Dendritic cell treated with granulocyte-macrophage colony-stimulating factor and Interleukin-4, amounts not matched to agents 40 ng/mL and 50 ng/mL, for 4 days (primary cell): ENCODE measurements at regions not wholly inside any gene's neighbourhood (a gene's known extent, or its start where the extent isn't known, plus 50 kb on each side); places are given as distances from the start of the nearest gene placed in this dataset.

Experiments used
- H3K27ac Mint-ChIP-seq: one replicate; pipeline ENCODE4 v1.8.0; 2022; ENCODE audit warnings: mild to moderate bottlenecking, mixed read lengths
- H3K27me3 Mint-ChIP-seq: one replicate; pipeline ENCODE4 v1.8.0; 2022; ENCODE audit warnings: mild to moderate bottlenecking, mixed read lengths
- H3K36me3 Mint-ChIP-seq: one replicate; pipeline ENCODE4 v1.8.0; 2022; ENCODE audit warnings: low read depth, mixed read lengths
- H3K4me1 Mint-ChIP-seq: one replicate; pipeline ENCODE4 v1.8.0; 2022; ENCODE audit warnings: low read depth, mixed read lengths
- H3K4me3 Mint-ChIP-seq: one replicate; pipeline ENCODE4 v1.8.0; 2022; ENCODE audit warnings: mild to moderate bottlenecking, moderate library complexity, mixed read lengths
- H3K9me3 Mint-ChIP-seq: one replicate; pipeline ENCODE4 v1.8.0; 2022; ENCODE audit warnings: mixed read lengths
- intact Hi-C: fragments of 100-400 bp; cut with micrococcal nuclease; formaldehyde crosslinking; loops from one replicate; pipeline ENCODE4 v1.15.0; 2022

DNA sequence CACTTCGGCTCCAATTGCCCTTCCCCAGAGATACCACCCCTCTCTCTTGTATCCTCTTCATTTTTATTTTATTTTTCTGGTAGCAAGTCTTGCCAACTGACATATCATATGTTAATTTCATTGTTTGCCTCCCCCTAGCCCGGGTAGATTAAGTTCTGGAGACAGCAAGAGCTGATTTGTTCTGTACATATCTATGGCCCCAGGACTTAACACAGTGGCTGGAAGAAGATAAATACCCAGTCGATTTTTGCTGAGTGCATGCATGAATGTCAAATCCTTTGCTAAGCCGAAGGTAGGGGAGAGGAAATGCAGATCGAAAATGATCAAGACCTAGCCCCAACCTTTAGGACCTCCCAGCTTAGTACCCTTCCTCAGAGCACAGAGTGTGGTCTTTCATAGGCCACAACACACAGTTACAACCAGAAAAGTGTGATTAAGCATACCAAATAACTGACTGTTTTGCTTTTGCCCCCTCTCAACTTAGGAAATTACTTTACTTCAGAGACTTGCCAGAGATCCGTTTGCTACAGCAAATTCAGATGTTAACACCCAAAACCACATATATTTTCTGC, 58.7 kb upstream of the KLF3 start:
- Mint-ChIP-seq H3K4me3 (no peak overlapping the region), H3K27me3 (peaks cover 4% of the 10 kb centered on the region), H3K27ac (peak overlapping the region; percentile 16), H3K36me3 (no peaks in the 10 kb centered on the region), H3K9me3 (no peaks in the 10 kb centered on the region), H3K4me1 (peaks cover 45% of the 10 kb centered on the region)
- intact Hi-C loops = no loop called here

DNA sequence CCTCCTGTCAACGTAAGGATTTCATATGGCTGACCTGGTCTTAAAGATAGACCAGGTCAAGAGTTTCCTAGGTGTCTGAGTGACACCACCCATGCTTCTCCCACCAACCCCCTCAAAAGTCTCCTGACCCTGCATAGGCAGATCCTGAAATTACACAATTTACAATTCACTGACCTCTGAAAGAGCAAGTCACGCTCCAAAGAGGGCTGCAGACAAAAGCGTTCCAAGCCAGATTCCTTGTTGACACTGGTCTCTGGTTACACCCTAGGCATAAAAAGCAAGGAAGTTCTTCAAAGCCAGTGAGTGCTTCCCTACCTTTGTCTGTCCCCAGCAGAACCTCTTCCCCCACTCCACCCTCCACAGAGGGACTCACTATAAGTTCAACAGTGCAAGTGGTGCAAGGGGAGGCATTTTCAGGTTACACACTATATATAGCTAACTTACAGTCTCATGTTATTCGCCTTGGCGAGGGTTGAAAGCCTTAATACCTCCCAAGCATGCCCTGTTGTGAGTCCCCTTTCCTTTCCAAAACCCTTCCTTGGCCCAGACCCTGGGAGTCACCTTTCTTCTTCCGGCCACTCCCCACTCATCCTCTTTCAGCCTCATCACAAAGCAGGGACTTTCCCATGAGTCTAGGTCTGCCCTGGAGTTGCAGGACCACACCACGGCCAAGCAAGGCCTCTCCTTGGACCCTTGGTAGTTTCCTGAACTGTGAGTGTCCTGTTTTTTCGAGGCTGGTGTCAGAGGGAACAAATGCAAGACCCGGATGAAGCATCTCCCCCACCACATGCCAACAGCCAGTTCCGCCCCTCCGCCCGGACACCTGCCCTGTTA, 58.0 kb upstream of the KLF3 start:
- H3K4me3 Mint-ChIP-seq = no peak overlapping the region
- peak overlapping the region; percentile 5 for H3K27ac Mint-ChIP-seq
- no peaks in the 10 kb centered on the region for H3K36me3 Mint-ChIP-seq
- intact Hi-C loops = no loop called here
- peaks cover 4% of the 10 kb centered on the region for H3K27me3 Mint-ChIP-seq
- H3K9me3 Mint-ChIP-seq = no peaks in the 10 kb centered on the region
- peaks cover 45% of the 10 kb centered on the region for H3K4me1 Mint-ChIP-seq

DNA sequence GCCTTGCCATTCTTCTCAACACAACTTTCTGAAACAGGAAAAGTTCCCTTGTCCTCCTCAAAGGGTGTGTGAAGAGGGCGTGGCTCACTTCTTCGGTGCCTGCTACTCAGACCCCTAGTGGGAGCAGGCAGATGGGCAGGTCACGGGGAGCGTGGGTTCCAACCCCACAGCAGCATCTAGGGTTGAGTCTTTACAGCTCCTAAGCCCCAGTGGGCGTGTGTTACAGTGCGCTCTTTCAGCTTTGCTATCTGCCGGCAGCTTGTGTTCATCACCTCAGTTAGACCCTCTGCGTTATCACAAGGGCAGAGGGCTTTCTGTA, 57.5 kb upstream of the KLF3 start:
- intact Hi-C loops = no loop called here
- H3K36me3 Mint-ChIP-seq = no peaks in the 10 kb centered on the region
- H3K4me3 Mint-ChIP-seq = no peak overlapping the region
- no peaks in the 10 kb centered on the region for H3K9me3 Mint-ChIP-seq
- peaks cover 43% of the 10 kb centered on the region for H3K4me1 Mint-ChIP-seq
- peaks cover 4% of the 10 kb centered on the region for H3K27me3 Mint-ChIP-seq
- H3K27ac Mint-ChIP-seq = peak overlapping the region; percentile 5

DNA sequence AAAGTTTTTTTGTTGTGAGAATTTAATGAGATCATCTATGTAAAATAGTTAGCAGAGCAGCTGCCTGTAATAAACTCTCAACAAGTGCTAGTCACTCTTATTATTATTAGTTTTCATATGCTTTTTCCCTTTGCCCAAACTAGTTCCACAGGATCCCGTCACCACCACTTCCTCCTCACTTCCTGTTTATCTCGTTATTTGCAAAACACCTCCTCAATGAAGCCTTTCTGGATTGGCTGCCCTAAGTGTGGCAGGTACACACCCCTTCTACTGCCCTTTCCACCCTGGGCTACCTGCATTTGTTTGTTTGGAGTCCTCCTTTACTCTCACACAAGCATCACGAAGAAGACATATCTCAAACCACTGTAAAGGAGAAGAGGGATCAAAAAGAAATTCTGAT, 54.4 kb upstream of the KLF3 start:
- Mint-ChIP-seq H3K27ac (peak overlapping the region; percentile 73), H3K4me1 (peaks cover 26% of the 10 kb centered on the region), H3K27me3 (peaks cover 4% of the 10 kb centered on the region), H3K36me3 (no peaks in the 10 kb centered on the region), H3K9me3 (no peaks in the 10 kb centered on the region), H3K4me3 (no peak overlapping the region)
- intact Hi-C loops = loop anchor here (10.0 kb wide), 1 partner anchor 65 kb away; no protein-coding TSS in a partner anchor

DNA sequence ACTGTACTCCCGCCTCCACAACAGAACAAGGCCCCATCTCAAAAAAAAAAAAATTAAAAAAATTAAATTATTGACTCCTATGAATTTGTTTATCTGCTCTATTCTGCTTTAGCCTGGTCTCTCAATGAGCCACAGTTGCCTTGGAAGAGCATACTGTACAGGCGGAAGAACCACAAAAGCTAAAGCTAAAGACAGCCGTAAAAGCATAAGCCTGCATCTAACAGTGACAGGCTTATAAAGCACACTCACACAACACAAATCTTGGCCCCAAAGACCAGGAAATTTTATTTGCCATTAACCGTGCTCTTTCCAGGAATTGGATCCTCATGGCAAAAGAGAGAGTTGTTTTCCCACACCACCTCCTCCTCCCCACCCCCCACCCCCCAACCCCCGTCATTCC, 53.5 kb upstream of the KLF3 start:
- H3K27me3 Mint-ChIP-seq = no peaks in the 10 kb centered on the region
- no peaks in the 10 kb centered on the region for H3K9me3 Mint-ChIP-seq
- intact Hi-C loops = loop anchor here (10.0 kb wide), 1 partner anchor 64 kb away; no protein-coding TSS in a partner anchor
- no peak overlapping the region for H3K4me3 Mint-ChIP-seq
- no peaks in the 10 kb centered on the region for H3K36me3 Mint-ChIP-seq
- peaks cover 32% of the 10 kb centered on the region for H3K4me1 Mint-ChIP-seq
- H3K27ac Mint-ChIP-seq = peak overlapping the region; percentile 81

DNA sequence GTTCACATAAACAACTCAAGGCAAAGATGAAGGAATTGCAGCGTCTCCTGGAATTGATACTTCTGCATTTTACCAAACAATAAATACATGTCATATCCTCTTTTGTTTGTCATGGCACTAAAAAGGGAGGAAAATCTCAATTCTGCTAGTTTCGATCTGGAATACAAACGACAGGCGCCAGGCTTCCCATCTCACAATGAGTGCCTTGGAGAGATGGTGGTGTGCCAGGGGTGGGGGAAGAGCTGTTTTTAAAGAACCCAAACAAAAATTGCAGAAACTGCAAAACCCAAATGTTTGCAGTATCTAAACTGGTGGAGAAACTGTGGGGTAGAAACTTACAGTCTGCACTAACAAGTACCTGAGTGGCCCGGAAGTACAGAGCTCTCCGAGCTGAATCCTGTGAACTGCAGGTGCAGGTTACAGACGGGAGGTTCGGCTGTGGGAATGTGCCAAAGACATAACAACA, 53.0 kb upstream of the KLF3 start:
- peaks cover 35% of the 10 kb centered on the region for H3K4me1 Mint-ChIP-seq
- intact Hi-C loops = loop anchor here (10.0 kb wide), 1 partner anchor 64 kb away; no protein-coding TSS in a partner anchor
- H3K27me3 Mint-ChIP-seq = no peaks in the 10 kb centered on the region
- no peaks in the 10 kb centered on the region for H3K9me3 Mint-ChIP-seq
- no peaks in the 10 kb centered on the region for H3K36me3 Mint-ChIP-seq
- H3K27ac Mint-ChIP-seq = peak overlapping the region; percentile 81
- H3K4me3 Mint-ChIP-seq = peak overlapping the region; percentile 10

DNA sequence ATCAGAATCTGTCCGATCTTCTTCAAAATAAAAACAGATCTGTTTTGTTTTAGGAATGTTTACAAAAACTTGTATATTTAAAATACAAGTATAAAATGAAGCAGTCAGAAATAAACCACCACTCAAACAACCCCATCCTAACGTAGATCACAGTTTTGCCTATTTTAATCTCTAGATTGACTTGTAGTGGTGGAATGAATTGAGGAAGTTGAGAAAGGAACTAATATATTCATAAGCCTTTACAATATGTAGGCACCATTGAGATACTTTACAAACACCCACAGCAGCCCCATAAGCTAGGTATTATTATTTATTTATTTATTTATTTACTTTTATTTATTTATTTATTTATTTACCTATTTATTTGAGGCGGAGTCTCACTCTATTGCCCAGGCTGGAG, 52.3 kb upstream of the KLF3 start:
- H3K4me1 Mint-ChIP-seq = peaks cover 35% of the 10 kb centered on the region
- intact Hi-C loops = loop anchor here (10.0 kb wide), 1 partner anchor 63 kb away; no protein-coding TSS in a partner anchor
- no peaks in the 10 kb centered on the region for H3K27me3 Mint-ChIP-seq
- no peaks in the 10 kb centered on the region for H3K9me3 Mint-ChIP-seq
- H3K36me3 Mint-ChIP-seq = no peaks in the 10 kb centered on the region
- no peak overlapping the region for H3K27ac Mint-ChIP-seq
- no peak overlapping the region for H3K4me3 Mint-ChIP-seq

DNA sequence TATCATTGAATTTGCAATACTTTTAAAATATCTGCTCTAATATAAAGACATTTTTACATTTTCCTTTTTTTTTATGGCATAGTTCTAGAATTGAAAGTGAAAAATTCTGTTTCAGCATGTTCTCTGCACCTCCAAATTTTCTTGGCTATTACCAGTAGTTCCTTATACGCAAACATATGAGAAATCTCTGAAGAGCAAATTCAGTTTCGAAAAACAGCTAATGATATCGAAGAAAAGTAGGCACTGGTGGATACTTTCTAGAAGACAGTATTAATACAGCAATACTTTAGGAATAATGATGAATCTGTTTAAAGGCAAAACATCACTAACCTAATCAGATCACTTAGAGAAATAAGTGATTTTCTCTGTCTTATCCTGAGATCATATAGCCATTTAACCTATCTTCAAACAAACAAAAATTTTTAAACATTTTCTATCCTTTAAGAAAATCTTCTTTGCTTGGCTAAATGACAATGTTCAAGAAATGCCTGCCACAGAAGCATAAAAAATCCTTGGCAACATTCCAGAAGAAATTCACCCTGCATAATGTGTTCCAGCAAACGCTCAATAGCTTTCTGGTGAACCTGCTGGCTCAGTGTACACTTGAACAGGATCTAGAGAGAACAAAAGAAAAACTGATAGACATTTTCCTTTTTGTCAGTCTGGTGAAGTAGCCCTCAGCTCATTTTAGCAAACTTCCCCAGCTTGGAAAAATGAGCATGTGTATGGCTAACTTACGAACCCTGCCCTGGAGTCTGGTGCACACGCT, 51.2 kb upstream of the KLF3 start:
- H3K9me3 Mint-ChIP-seq = no peaks in the 10 kb centered on the region
- H3K4me1 Mint-ChIP-seq = peaks cover 45% of the 10 kb centered on the region

More for the DNA sequence above, 51.2 kb upstream of the KLF3 start:
- intact Hi-C loops = loop anchor here (10.0 kb wide), 1 partner anchor 62 kb away; no protein-coding TSS in a partner anchor
- H3K4me3 Mint-ChIP-seq = no peak overlapping the region
- no peak overlapping the region for H3K27ac Mint-ChIP-seq
- H3K27me3 Mint-ChIP-seq = no peaks in the 10 kb centered on the region
- H3K36me3 Mint-ChIP-seq = no peaks in the 10 kb centered on the region
